ENCODE measurements at regions not wholly inside any gene's neighbourhood (a gene's known extent, or its start where the extent isn't known, plus 50 kb on each side); places are given as distances from the start of the nearest gene placed in this dataset.

GRCh38 chr3:178907081-178907480 is 164.5 kb downstream of the ZMAT3 start:
- no peaks in the 10 kb centered on the region for H3K27me3 Mint-ChIP-seq (ENCODE audit: low read depth)
- no peaks in the 10 kb centered on the region for H3K36me3 Mint-ChIP-seq (ENCODE audit: low read depth)
- no peaks in the 10 kb centered on the region for H3K9me3 Mint-ChIP-seq
- no peak overlapping the region for H3K27ac Mint-ChIP-seq
- H3K4me3 Mint-ChIP-seq (ENCODE audit: low read depth): no peak overlapping the region
- intact Hi-C loops (cut with micrococcal nuclease): no loop called here
- no peak for DNase-seq (ENCODE audit: low spot score)
- H3K4me1 Mint-ChIP-seq (ENCODE audit: low read depth): no peaks in the 10 kb centered on the region

GRCh38 chr3:178901204-178901603 is 170.4 kb downstream of the ZMAT3 start:
- no peaks in the 10 kb centered on the region for H3K9me3 Mint-ChIP-seq
- no peak overlapping the region for H3K4me3 Mint-ChIP-seq (ENCODE audit: low read depth)
- H3K4me1 Mint-ChIP-seq (ENCODE audit: low read depth): no peaks in the 10 kb centered on the region
- H3K27me3 Mint-ChIP-seq (ENCODE audit: low read depth): no peaks in the 10 kb centered on the region
- intact Hi-C loops (cut with micrococcal nuclease): no loop called here
- DNase-seq (ENCODE audit: low spot score): no peak
- H3K27ac Mint-ChIP-seq: no peak overlapping the region
- H3K36me3 Mint-ChIP-seq (ENCODE audit: low read depth): no peaks in the 10 kb centered on the region

GRCh38 chr3:178900029-178900646 is 171.5 kb downstream of the ZMAT3 start:
- Mint-ChIP-seq H3K4me1 (ENCODE audit: low read depth) (no peaks in the 10 kb centered on the region), H3K27me3 (ENCODE audit: low read depth) (no peaks in the 10 kb centered on the region), H3K36me3 (ENCODE audit: low read depth) (no peaks in the 10 kb centered on the region), H3K9me3 (no peaks in the 10 kb centered on the region), H3K27ac (no peak overlapping the region), H3K4me3 (ENCODE audit: low read depth) (no peak overlapping the region)
- no peak for DNase-seq (ENCODE audit: low spot score)
- intact Hi-C loops (cut with micrococcal nuclease): no loop called here

- DNase-seq (ENCODE audit: low spot score): no peak
- no peaks in the 10 kb centered on the region for H3K9me3 Mint-ChIP-seq
- no peaks in the 10 kb centered on the region for H3K36me3 Mint-ChIP-seq (ENCODE audit: low read depth)
- H3K27ac Mint-ChIP-seq: no peak overlapping the region
- intact Hi-C loops (cut with micrococcal nuclease): no loop called here
- H3K27me3 Mint-ChIP-seq (ENCODE audit: low read depth): no peaks in the 10 kb centered on the region
- no peak overlapping the region for H3K4me3 Mint-ChIP-seq (ENCODE audit: low read depth)
- no peaks in the 10 kb centered on the region for H3K4me1 Mint-ChIP-seq (ENCODE audit: low read depth)
Measured at GRCh38 chr3:178895178-178895789, 176.3 kb downstream of the ZMAT3 start.

Measured in activated T-helper 2 cell treated with anti-CD3 and anti-CD28 coated beads, Interferon-gamma antibody, Interleukin-2, Interleukin-4, amounts not matched to agents 10 μg/mL and 5 μg/mL and 100 μg/mL, durations not matched to agents 14 hours and 24 hours and 36 hours (primary cell).